ENCODE measurements at regions not wholly inside any gene's neighbourhood (a gene's known extent, or its start where the extent isn't known, plus 50 kb on each side); places are given as distances from the start of the nearest gene placed in this dataset.
"Not testable (repeated sequence)": the region's sequence is repeated elsewhere in the genome, so short reads cannot be mapped to it uniquely, and the experiment has no call there.

DNA sequence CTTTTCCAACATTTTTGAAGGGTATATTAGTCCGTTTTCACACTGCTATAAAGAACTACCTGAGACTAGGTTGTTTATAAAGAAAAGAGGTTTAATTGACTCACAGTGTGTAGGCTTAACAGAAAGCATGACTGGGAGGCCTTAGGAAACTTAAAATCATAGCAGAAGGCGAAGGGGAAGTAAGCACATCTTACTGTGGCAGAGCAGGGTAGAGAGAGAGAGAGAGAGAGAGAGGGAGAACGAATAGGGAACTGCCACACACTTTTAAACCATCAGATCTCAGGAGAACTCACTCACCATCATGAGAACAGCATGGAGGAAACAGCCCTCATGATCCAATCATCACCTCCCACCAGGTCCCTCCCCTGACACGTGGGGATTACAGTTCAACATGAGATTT is 420.3 kb downstream of the SOCS6 start:
- no peak for DNase-seq (ENCODE audit: low spot score)
- in situ Hi-C loops (cut with MboI; ENCODE audit: low pct_unique_long_range_greater_than_20kb, low sequenced_read_pairs, unreplicated experiment): no loop called here
- TF ChIP-seq, protein P1, sequence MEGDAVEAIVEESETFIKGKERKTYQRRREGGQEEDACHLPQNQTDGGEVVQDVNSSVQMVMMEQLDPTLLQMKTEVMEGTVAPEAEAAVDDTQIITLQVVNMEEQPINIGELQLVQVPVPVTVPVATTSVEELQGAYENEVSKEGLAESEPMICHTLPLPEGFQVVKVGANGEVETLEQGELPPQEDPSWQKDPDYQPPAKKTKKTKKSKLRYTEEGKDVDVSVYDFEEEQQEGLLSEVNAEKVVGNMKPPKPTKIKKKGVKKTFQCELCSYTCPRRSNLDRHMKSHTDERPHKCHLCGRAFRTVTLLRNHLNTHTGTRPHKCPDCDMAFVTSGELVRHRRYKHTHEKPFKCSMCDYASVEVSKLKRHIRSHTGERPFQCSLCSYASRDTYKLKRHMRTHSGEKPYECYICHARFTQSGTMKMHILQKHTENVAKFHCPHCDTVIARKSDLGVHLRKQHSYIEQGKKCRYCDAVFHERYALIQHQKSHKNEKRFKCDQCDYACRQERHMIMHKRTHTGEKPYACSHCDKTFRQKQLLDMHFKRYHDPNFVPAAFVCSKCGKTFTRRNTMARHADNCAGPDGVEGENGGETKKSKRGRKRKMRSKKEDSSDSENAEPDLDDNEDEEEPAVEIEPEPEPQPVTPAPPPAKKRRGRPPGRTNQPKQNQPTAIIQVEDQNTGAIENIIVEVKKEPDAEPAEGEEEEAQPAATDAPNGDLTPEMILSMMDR (IDR thresholded peaks at IDR 0.05; ENCODE audit: extremely low read depth, insufficient read depth, missing control alignments): no peak

DNA sequence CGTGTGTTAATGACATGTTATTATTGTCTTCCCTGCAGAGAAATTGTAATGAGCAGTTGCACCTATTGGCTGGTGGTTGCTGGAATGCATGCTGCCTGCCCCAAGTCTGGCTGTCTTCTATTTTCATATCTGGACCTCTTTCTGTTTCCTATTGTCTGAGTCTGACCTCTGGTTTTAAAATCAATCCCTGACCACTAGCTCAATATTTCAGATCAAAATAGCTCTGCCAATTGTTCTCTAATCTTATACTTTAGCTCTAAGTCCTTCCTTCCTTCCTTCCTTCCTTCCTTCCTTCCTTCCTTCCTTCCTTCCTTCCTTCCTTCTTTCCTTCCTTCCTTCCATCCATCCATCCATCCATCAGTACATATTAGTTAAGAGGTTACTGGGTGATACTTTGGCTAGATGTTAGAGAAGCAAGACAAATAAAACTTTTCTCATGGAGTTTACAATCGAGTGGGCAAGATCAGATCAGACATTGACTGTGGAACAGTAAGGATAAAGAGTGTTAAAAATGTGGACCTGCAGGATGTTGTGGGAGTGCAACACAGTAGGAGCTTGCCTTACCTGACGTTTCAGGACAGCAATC is 417.1 kb downstream of the SOCS6 start:
- no peak for DNase-seq (ENCODE audit: low spot score)
- in situ Hi-C loops (cut with MboI; ENCODE audit: low pct_unique_long_range_greater_than_20kb, low sequenced_read_pairs, unreplicated experiment): no loop called here
- TF ChIP-seq, protein P1 (IDR thresholded peaks at IDR 0.05; ENCODE audit: extremely low read depth, insufficient read depth, missing control alignments): no peak

DNA sequence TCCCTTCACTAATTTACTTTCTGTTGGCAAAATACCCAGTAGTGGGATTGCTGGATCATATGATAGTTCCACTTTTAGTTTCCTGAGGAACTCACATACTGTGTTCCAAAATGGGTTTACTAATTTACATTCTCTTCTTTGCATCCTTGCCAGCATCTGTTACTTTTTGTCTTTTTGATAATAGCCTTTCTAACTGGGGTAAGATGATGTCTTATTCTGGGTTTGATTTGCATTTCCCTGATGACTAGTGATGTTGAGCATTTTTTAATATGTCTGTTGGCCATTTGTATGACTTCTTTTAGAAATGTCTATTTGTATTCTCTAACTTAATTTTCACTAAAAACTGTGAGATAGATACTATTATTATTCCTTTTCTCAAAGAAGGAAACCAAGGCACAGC is 411.7 kb downstream of the SOCS6 start:
- no peak for DNase-seq (ENCODE audit: low spot score)
- TF ChIP-seq, protein P1 (IDR thresholded peaks at IDR 0.05; ENCODE audit: extremely low read depth, insufficient read depth, missing control alignments): no peak
- in situ Hi-C loops (cut with MboI; ENCODE audit: low pct_unique_long_range_greater_than_20kb, low sequenced_read_pairs, unreplicated experiment): no loop called here

DNA sequence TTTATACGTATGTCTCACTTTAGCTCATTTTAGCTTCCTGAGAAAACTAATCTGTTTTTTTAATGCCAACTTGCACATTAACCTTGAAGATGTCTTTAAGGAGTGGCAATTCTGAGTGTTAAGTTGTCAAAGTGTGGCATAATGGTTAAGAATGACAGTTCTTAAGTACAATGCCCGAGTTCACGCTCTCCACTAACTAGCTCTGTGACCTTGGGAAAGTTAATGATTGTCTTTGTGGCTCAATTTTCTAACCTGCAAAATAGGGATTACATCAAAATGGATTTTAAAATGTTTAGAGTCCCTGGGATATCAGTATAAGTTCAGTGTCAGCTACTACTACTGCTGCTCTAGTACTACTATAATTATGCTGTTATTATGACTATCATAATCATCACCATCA is 409.7 kb downstream of the SOCS6 start:
- TF ChIP-seq, protein P1 (IDR thresholded peaks at IDR 0.05; ENCODE audit: extremely low read depth, insufficient read depth, missing control alignments): no peak
- no peak for DNase-seq (ENCODE audit: low spot score)
- in situ Hi-C loops (cut with MboI; ENCODE audit: low pct_unique_long_range_greater_than_20kb, low sequenced_read_pairs, unreplicated experiment): no loop called here

DNA sequence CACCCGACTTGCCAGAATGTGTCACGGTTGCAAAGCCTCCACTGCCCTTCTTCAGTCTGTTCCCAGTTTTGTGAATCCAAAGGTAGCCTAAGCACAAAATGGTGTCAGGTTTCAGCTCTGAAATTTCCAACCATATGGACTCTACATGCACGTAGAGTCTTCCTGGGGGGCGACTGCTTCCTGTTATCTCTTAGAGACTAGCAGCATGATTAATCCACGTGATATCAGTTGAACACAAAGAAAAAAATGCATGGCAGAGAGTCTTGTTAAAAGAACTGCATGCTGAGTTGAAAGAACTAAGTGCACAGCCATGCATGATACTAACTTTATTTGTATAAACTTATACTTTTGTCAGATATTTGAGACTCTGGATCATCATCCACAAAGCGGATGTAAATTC is 404.4 kb downstream of the SOCS6 start:
- in situ Hi-C loops (cut with MboI; ENCODE audit: low pct_unique_long_range_greater_than_20kb, low sequenced_read_pairs, unreplicated experiment): no loop called here
- DNase-seq (ENCODE audit: low spot score): no peak
- TF ChIP-seq, protein P1 (IDR thresholded peaks at IDR 0.05; ENCODE audit: extremely low read depth, insufficient read depth, missing control alignments): no peak

DNA sequence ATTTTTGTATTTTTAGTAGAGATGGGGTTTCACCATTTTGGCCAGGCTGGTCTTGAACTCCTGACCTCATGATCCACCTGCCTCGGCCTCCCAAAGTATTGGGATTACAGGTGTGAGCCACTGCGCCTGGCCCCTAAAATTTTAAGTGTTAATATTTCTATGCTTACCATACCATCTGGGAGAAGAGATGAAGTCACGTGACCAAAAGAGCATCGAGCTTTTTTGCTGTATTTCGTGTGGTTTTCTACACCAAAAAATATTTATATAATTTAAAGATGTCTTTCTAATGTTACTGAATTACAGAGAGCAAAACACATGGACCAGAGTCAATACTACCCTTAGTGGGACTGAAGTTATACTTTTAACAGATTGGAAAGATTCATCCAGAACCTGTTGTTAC is 400.9 kb downstream of the SOCS6 start:
- in situ Hi-C loops (cut with MboI; ENCODE audit: low pct_unique_long_range_greater_than_20kb, low sequenced_read_pairs, unreplicated experiment); DNase-seq (ENCODE audit: low spot score): not testable (repeated sequence)

DNA sequence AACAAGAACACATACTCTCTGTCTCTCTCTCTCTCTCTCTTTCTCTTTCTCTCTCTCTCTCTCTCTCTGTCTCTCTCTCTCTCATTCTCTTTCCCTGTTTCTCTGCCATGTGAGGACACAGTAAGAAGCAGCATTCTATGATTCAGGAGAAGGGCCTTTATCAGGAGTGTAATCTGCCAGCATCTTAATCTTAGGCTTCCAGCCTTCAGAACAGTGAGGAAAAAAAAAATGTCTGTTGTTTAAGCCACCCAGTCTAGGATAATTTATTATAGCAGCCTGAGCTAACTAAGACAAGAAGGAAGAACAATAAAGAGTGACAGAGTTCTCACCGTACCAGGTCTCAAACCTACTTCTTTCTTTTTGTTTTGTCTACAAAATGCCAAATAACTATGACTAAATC is 399.4 kb downstream of the SOCS6 start:
- TF ChIP-seq, protein P1 (IDR thresholded peaks at IDR 0.05; ENCODE audit: extremely low read depth, insufficient read depth, missing control alignments): no peak
- no peak for DNase-seq (ENCODE audit: low spot score)
- in situ Hi-C loops (cut with MboI; ENCODE audit: low pct_unique_long_range_greater_than_20kb, low sequenced_read_pairs, unreplicated experiment): no loop called here
